Nephron (organoid): ENCODE measurements at regions not wholly inside any gene's neighbourhood (a gene's known extent, or its start where the extent isn't known, plus 50 kb on each side); places are given as distances from the start of the nearest gene placed in this dataset.

Experiments used
- H3K27ac Mint-ChIP-seq, 3 experiments: 2 replicates each; pipeline ENCODE4 v1.8.0; 2020; ENCODE audit warnings: mixed read lengths in 3 of 3, mild to moderate bottlenecking in 2 of 3, moderate library complexity in 1 of 3
- H3K27me3 Mint-ChIP-seq: 2 replicates; pipeline ENCODE4 v1.8.0; 2021; ENCODE audit warnings: low read depth, mild to moderate bottlenecking, moderate library complexity, mixed read lengths
- H3K36me3 Mint-ChIP-seq: 2 replicates; pipeline ENCODE4 v1.8.0; 2020; ENCODE audit warnings: low read depth, mixed read lengths
- H3K4me1 Mint-ChIP-seq: 2 replicates; pipeline ENCODE4 v1.8.0; 2020; ENCODE audit warnings: mixed read lengths
- H3K4me3 Mint-ChIP-seq, 3 experiments: 2 replicates each; pipeline ENCODE4 v1.8.0; 2020; ENCODE audit warnings: mild to moderate bottlenecking in 3 of 3, mixed read lengths in 3 of 3, moderate library complexity in 2 of 3
- H3K9me3 Mint-ChIP-seq: 2 replicates; pipeline ENCODE4 v1.8.0; 2020; ENCODE audit warnings: mixed read lengths
- CTCF ChIP-seq, 3 experiments: fragments of 200-600 bp; sonication (generic); IDR thresholded peaks; one replicate each; pipeline ENCODE4 v1.5.0; 2021; ENCODE audit warnings: antibody characterized with exemption in 3 of 3; ENCODE audit not compliant: unreplicated experiment in 3 of 3

GRCh38 chr16:51286272-51286671 is 135.2 kb upstream of the SALL1 start:
- Mint-ChIP-seq H3K27ac (peak overlapping the region in 1 of 3 experiments; percentile 73), H3K36me3 (no peaks in the 10 kb centered on the region), H3K9me3 (no peaks in the 10 kb centered on the region), H3K4me1 (peaks cover 25% of the 10 kb centered on the region), H3K27me3 (no peaks in the 10 kb centered on the region), H3K4me3 (no peak overlapping the region)
- TF ChIP-seq CTCF (IDR thresholded peaks at IDR 0.05; ENCODE audit: unreplicated experiment in 3 of 3): no peak

GRCh38 chr16:51276336-51276735 is 125.3 kb upstream of the SALL1 start:
- H3K4me1 Mint-ChIP-seq: no peaks in the 10 kb centered on the region
- no peak overlapping the region for H3K4me3 Mint-ChIP-seq
- TF ChIP-seq CTCF (IDR thresholded peaks at IDR 0.05; ENCODE audit: unreplicated experiment in 3 of 3): no peak
- H3K27me3 Mint-ChIP-seq: peaks cover 19% of the 10 kb centered on the region
- H3K27ac Mint-ChIP-seq: no peak overlapping the region
- H3K9me3 Mint-ChIP-seq: peaks cover 4% of the 10 kb centered on the region
- H3K36me3 Mint-ChIP-seq: no peaks in the 10 kb centered on the region

GRCh38 chr16:51272420-51272819 is 121.3 kb upstream of the SALL1 start:
- TF ChIP-seq CTCF (IDR thresholded peaks at IDR 0.05; ENCODE audit: unreplicated experiment in 3 of 3): no peak
- Mint-ChIP-seq H3K36me3 (no peaks in the 10 kb centered on the region), H3K4me1 (peaks cover 8% of the 10 kb centered on the region), H3K27ac (no peak overlapping the region), H3K4me3 (no peak overlapping the region), H3K9me3 (peaks cover 7% of the 10 kb centered on the region), H3K27me3 (peaks cover 11% of the 10 kb centered on the region)

DNA sequence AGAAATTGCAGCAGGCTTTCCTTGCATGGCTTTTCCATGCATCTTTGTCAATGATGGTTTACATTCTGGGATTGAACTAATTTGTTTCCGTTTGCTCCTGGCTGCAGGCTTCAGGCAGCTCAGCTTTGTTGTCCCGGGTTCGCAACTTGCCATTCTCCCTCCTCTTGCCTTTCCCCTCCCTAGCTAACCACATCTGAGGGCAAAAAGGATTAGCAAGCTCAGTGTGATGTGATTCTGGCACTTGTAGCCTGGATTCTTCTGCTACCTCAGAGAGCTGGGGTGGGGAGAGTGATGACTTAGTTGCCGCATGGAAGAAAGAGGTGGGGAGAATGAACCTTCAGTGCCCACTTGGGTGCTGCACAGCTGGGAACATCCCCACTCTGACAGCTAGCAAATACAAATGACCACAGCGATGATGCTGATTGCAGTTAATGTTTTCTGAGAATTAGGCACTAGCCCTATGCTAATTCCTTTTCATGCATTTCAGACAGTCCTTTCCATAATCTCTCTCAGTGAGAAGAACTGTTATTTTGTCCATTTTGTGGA is 120.2 kb upstream of the SALL1 start:
- no peaks in the 10 kb centered on the region for H3K36me3 Mint-ChIP-seq
- H3K4me3 Mint-ChIP-seq: no peak overlapping the region
- no peak for TF ChIP-seq CTCF (IDR thresholded peaks at IDR 0.05; ENCODE audit: unreplicated experiment in 3 of 3)
- H3K4me1 Mint-ChIP-seq: peaks cover 8% of the 10 kb centered on the region
- H3K27ac Mint-ChIP-seq: no peak overlapping the region
- peaks cover 11% of the 10 kb centered on the region for H3K27me3 Mint-ChIP-seq
- H3K9me3 Mint-ChIP-seq: peaks cover 7% of the 10 kb centered on the region

DNA sequence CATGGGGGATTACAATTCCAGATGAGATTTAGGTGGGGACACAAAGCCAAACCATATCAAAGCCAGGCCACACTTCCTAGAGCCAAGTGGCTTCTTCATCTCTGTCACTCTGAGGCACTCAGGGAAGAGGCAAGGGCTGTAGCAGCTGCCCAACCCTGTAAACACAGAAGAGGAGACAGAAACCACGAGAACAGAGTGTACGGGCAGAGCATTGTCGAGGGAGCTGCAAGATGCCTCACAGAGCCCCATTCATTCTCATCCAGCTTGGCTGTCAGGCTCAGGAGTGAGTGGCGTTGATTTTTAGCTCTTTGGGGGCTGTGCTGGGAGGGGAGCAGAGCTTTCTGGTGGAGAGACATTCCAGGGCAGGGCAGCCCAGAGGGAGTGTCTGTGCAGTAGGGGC is 117.2 kb upstream of the SALL1 start:
- H3K27ac Mint-ChIP-seq: peak overlapping the region; percentile 61 to 71 (median 63)
- H3K36me3 Mint-ChIP-seq: peaks cover 3% of the 10 kb centered on the region
- peaks cover 8% of the 10 kb centered on the region for H3K4me1 Mint-ChIP-seq
- no peak for TF ChIP-seq CTCF (IDR thresholded peaks at IDR 0.05; ENCODE audit: unreplicated experiment in 3 of 3)
- H3K9me3 Mint-ChIP-seq: peaks cover 10% of the 10 kb centered on the region
- peaks cover 12% of the 10 kb centered on the region for H3K27me3 Mint-ChIP-seq
- no peak overlapping the region for H3K4me3 Mint-ChIP-seq

DNA sequence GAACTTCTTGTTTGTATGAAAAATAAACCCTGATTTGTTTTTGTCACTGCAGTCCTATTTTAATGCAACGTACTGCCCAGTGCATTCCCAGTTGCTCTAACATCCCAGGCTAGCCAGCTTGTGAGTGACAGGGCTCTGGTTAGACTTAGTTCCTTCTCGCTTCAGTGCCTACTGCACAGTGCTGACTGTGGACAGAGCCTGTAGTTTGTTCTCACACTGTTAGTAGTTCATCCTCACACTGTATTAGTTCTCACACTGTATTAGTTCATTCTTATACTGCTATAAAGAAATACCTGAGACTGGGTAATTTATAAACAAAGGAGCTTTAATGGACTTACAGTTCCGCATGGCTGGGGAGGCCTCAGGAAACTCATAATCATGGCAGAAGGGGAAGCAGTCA is 116.6 kb upstream of the SALL1 start:
- Mint-ChIP-seq H3K4me3 (no peak overlapping the region), H3K27me3 (peaks cover 9% of the 10 kb centered on the region), H3K4me1 (peaks cover 8% of the 10 kb centered on the region), H3K36me3 (peaks cover 3% of the 10 kb centered on the region), H3K9me3 (peaks cover 12% of the 10 kb centered on the region), H3K27ac (peak overlapping the region; percentile 61 to 71 (median 63))
- TF ChIP-seq CTCF (IDR thresholded peaks at IDR 0.05; ENCODE audit: unreplicated experiment in 3 of 3): no peak
